Pons (tissue), 1 donor: ENCODE measurements at regions not wholly inside any gene's neighbourhood (a gene's known extent, or its start where the extent isn't known, plus 50 kb on each side); places are given as distances from the start of the nearest gene placed in this dataset.

ENCODE experiments used
- DNase-seq: peaks from one replicate; pipeline ENCODE4 v3.0.0-alpha.2; 2016; ENCODE audit warnings: low spot score

GRCh38 chr18:66141716-66142115 is 390.9 kb downstream of the CDH7 start:
- DNase-seq, result no peak

- no peak for DNase-seq
These were observed 387.8 kb downstream of the CDH7 start for GRCh38 chr18:66138642-66139041.

GRCh38 chr18:66136039-66136438 is 385.2 kb downstream of the CDH7 start:
- peak; percentile 11 for DNase-seq

GRCh38 chr18:66129248-66129647 is 378.4 kb downstream of the CDH7 start:
- DNase-seq, result no peak

- no peak for DNase-seq
These were observed 375.5 kb downstream of the CDH7 start for GRCh38 chr18:66126266-66126665.

- peak; percentile 18 for DNase-seq
These were observed 373.6 kb downstream of the CDH7 start for GRCh38 chr18:66124394-66124793.

GRCh38 chr18:66119347-66119746 is 368.5 kb downstream of the CDH7 start:
- no peak for DNase-seq

- DNase-seq, result no peak
These were observed 360.2 kb downstream of the CDH7 start for GRCh38 chr18:66111018-66111417.

- no peak for DNase-seq
These were observed 359.8 kb downstream of the CDH7 start for GRCh38 chr18:66110607-66111006.

- no peak for DNase-seq
These were observed 359.2 kb downstream of the CDH7 start for GRCh38 chr18:66109981-66110380.

GRCh38 chr18:66107546-66107945 is 356.7 kb downstream of the CDH7 start:
- DNase-seq, result no peak

- DNase-seq, result no peak
These were observed 354.2 kb downstream of the CDH7 start for GRCh38 chr18:66105016-66105415.

- no peak for DNase-seq
These were observed 352.7 kb downstream of the CDH7 start for GRCh38 chr18:66103550-66103949.

- DNase-seq, result no peak
These were observed 332.3 kb downstream of the CDH7 start for GRCh38 chr18:66083078-66083477.

- no peak for DNase-seq
These were observed 328.4 kb downstream of the CDH7 start for GRCh38 chr18:66078925-66079800.

- no peak for DNase-seq
These were observed 326.3 kb downstream of the CDH7 start for GRCh38 chr18:66077066-66077465.

GRCh38 chr18:66066191-66066590 is 315.4 kb downstream of the CDH7 start:
- no peak for DNase-seq

- no peak for DNase-seq
These were observed 297.6 kb downstream of the CDH7 start for GRCh38 chr18:66048406-66048805.

- no peak for DNase-seq
These were observed 295.3 kb downstream of the CDH7 start for GRCh38 chr18:66046032-66046602.

- no peak for DNase-seq
These were observed 292.2 kb downstream of the CDH7 start for GRCh38 chr18:66043009-66043408.

- DNase-seq, result no peak
These were observed 263.2 kb downstream of the CDH7 start for GRCh38 chr18:66013969-66014368.

GRCh38 chr18:66011916-66012315 is 261.1 kb downstream of the CDH7 start:
- DNase-seq, result no peak

- no peak for DNase-seq
These were observed 255.2 kb downstream of the CDH7 start for GRCh38 chr18:66005831-66006588.
